Upper lobe of left lung (tissue), 4 donors: ENCODE measurements at regions not wholly inside any gene's neighbourhood (a gene's known extent, or its start where the extent isn't known, plus 50 kb on each side); places are given as distances from the start of the nearest gene placed in this dataset.

Experiments used
- POLR2A ChIP-seq, 4 donors: fragments of 450-650 bp; IDR thresholded peaks; one replicate each; pipeline ENCODE4 v1.5.1; 2016 to 2017; ENCODE audit warnings: antibody characterized with exemption in 4 of 4, mild to moderate bottlenecking in 2 of 4
- TF ChIP-seq, protein P1 (sequence below), 6 experiments: fragments of 450-650 bp in 4 of 6; fragments of 200-600 bp in 2 of 6; sonication (generic) in 2 of 6; IDR thresholded peaks; one replicate each; pipeline ENCODE4 v1.5.1; 2016 to 2019; ENCODE audit warnings: antibody characterized with exemption in 6 of 6

DNA sequence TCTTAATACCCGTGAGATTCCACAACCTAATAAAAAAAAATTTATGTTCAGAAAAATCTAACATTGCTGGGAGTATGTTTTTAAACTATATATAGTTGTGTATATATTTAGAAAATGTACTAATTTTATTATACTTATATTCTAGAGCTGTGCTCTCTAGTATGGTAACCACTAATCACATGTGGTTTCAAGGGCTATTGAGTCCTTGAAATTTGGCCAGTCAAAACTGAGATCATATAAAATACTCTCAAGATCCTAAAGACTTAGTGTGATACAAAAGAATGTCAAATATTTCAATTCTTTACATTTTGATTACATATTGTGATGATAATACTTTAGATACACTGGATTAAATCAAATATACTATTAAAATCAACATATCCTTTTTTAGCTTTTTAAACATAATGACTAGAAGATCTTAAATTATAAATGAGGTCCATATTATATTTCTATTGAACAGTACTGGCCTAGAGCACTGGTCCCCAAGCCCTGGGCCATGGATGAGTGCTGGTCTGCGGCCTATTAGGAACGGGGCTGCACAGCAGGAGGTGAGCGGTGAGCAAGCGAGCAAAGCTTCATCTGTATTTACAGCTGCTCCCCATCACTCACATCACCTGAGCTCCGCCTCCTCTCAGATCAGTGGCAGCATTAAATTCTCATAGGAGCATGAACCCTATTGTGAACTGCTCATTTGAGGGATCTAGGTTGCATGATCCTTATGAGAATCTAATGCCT lies 176.5 kb upstream of the NBEA start:
- TF ChIP-seq POLR2A (IDR thresholded peaks at IDR 0.05), result no peak
- TF ChIP-seq, protein P1, sequence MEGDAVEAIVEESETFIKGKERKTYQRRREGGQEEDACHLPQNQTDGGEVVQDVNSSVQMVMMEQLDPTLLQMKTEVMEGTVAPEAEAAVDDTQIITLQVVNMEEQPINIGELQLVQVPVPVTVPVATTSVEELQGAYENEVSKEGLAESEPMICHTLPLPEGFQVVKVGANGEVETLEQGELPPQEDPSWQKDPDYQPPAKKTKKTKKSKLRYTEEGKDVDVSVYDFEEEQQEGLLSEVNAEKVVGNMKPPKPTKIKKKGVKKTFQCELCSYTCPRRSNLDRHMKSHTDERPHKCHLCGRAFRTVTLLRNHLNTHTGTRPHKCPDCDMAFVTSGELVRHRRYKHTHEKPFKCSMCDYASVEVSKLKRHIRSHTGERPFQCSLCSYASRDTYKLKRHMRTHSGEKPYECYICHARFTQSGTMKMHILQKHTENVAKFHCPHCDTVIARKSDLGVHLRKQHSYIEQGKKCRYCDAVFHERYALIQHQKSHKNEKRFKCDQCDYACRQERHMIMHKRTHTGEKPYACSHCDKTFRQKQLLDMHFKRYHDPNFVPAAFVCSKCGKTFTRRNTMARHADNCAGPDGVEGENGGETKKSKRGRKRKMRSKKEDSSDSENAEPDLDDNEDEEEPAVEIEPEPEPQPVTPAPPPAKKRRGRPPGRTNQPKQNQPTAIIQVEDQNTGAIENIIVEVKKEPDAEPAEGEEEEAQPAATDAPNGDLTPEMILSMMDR (IDR thresholded peaks at IDR 0.05), result no peak
